ENCODE measurements at regions not wholly inside any gene's neighbourhood (a gene's known extent, or its start where the extent isn't known, plus 50 kb on each side); places are given as distances from the start of the nearest gene placed in this dataset.

- ChIA-PET CTCF (no interaction called here), RAD21 (ENCODE audit: unreplicated experiment) (no interaction called here), SMC1A (ENCODE audit: uncharacterized antibody, unreplicated experiment) (interaction anchor here (0.7 kb wide), 1 partner anchor 442 kb away, joined by 5 read pairs; no protein-coding TSS in a partner anchor), POLR2A (no interaction called here)
- DNase-seq (ENCODE audit: low read depth, low spot score) (no peak), FAIRE-seq (no peak), ATAC-seq (no peak)
- Histone ChIP-seq H3K27ac (ENCODE audit: control insufficient read depth, insufficient read depth) (no peak overlapping the region), H3K4me3 (no peak overlapping the region), H3K4me2 (ENCODE audit: control insufficient read depth, insufficient read depth) (no peak overlapping the region), H3K4me1 (ENCODE audit: control insufficient read depth, insufficient read depth, low read length) (no peaks in the 10 kb centered on the region), H3K9ac (ENCODE audit: control insufficient read depth, insufficient read depth, low read length) (no peak overlapping the region), H2AFZ (ENCODE audit: control insufficient read depth, low read depth, low read length) (no peak overlapping the region), H4K20me1 (ENCODE audit: control insufficient read depth, insufficient read depth) (no peaks in the 10 kb centered on the region), H3K9me3 (replicated peaks; ENCODE audit: control insufficient read depth, insufficient read depth, low read length) (no peaks in the 10 kb centered on the region), H3K79me2 (ENCODE audit: control insufficient read depth, insufficient read depth, low read length) (no peaks in the 10 kb centered on the region), H3K36me3 (ENCODE audit: control insufficient read depth in 2 of 2, insufficient read depth in 2 of 2, low read length in 1 of 2) (no peaks in the 10 kb centered on the region), H3K27me3 (replicated peaks in 1 of 2; ENCODE audit: control insufficient read depth in 2 of 2, insufficient read depth in 2 of 2, low read length in 1 of 2) (no peaks in the 10 kb centered on the region)
- no TSS peak for BruUV-seq (replicated peaks)
- TF ChIP-seq BCL3 (IDR thresholded peaks at IDR 0.05; ENCODE audit: borderline replicate concordance, insufficient read depth, low read depth, low read length, poor library complexity, severe bottlenecking) (no peak), CBFB (IDR thresholded peaks at IDR 0.05; ENCODE audit: low read depth) (no peak), YY1 (IDR thresholded peaks at IDR 0.05; ENCODE audit: low read depth, low read length) (no peak), EGR1 (IDR thresholded peaks at IDR 0.05; ENCODE audit: borderline replicate concordance in 1 of 2, low read depth in 2 of 2, low read length in 2 of 2) (no peak), EP300 (IDR thresholded peaks at IDR 0.05; ENCODE audit: borderline replicate concordance in 1 of 2, control insufficient read depth in 1 of 2, low read depth in 2 of 2, low read length in 2 of 2) (no peak), TCF12 (IDR thresholded peaks at IDR 0.05; ENCODE audit: low read depth, low read length) (no peak), ZNF24 (IDR thresholded peaks at IDR 0.05) (no peak), SPI1 (IDR thresholded peaks at IDR 0.05; ENCODE audit: borderline replicate concordance, insufficient read depth, low read depth, low read length) (no peak), IKZF2 (IDR thresholded peaks at IDR 0.05) (no peak), POU2F2 (IDR thresholded peaks at IDR 0.05; ENCODE audit: borderline replicate concordance, low read depth, low read length) (no peak)
- TF ChIP-seq, protein P1, sequence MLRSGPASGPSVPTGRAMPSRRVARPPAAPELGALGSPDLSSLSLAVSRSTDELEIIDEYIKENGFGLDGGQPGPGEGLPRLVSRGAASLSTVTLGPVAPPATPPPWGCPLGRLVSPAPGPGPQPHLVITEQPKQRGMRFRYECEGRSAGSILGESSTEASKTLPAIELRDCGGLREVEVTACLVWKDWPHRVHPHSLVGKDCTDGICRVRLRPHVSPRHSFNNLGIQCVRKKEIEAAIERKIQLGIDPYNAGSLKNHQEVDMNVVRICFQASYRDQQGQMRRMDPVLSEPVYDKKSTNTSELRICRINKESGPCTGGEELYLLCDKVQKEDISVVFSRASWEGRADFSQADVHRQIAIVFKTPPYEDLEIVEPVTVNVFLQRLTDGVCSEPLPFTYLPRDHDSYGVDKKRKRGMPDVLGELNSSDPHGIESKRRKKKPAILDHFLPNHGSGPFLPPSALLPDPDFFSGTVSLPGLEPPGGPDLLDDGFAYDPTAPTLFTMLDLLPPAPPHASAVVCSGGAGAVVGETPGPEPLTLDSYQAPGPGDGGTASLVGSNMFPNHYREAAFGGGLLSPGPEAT (IDR thresholded peaks at IDR 0.05; ENCODE audit: low read depth) = no peak
- TF ChIP-seq, protein P2, sequence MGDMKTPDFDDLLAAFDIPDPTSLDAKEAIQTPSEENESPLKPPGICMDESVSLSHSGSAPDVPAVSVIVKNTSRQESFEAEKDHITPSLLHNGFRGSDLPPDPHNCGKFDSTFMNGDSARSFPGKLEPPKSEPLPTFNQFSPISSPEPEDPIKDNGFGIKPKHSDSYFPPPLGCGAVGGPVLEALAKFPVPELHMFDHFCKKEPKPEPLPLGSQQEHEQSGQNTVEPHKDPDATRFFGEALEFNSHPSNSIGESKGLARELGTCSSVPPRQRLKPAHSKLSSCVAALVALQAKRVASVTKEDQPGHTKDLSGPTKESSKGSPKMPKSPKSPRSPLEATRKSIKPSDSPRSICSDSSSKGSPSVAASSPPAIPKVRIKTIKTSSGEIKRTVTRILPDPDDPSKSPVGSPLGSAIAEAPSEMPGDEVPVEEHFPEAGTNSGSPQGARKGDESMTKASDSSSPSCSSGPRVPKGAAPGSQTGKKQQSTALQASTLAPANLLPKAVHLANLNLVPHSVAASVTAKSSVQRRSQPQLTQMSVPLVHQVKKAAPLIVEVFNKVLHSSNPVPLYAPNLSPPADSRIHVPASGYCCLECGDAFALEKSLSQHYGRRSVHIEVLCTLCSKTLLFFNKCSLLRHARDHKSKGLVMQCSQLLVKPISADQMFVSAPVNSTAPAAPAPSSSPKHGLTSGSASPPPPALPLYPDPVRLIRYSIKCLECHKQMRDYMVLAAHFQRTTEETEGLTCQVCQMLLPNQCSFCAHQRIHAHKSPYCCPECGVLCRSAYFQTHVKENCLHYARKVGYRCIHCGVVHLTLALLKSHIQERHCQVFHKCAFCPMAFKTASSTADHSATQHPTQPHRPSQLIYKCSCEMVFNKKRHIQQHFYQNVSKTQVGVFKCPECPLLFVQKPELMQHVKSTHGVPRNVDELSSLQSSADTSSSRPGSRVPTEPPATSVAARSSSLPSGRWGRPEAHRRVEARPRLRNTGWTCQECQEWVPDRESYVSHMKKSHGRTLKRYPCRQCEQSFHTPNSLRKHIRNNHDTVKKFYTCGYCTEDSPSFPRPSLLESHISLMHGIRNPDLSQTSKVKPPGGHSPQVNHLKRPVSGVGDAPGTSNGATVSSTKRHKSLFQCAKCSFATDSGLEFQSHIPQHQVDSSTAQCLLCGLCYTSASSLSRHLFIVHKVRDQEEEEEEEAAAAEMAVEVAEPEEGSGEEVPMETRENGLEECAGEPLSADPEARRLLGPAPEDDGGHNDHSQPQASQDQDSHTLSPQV (IDR thresholded peaks at IDR 0.05) = no peak
- intact Hi-C loops (cut with micrococcal nuclease; ENCODE audit: unreplicated experiment) (no loop called here), in situ Hi-C loops (cut with MboI) (no loop called here)
Measured at GRCh38 chr4:126958482-126958881, 674.3 kb upstream of the INTU start.
